IgD-negative memory B cell (primary cell): ENCODE measurements at regions not wholly inside any gene's neighbourhood (a gene's known extent, or its start where the extent isn't known, plus 50 kb on each side); places are given as distances from the start of the nearest gene placed in this dataset.

Experiments used
- H3K27ac Mint-ChIP-seq, 3 donors: one replicate each; pipeline ENCODE4 v1.8.0; 2020 to 2022; ENCODE audit warnings: mild to moderate bottlenecking in 3 of 3, mixed read lengths in 3 of 3, moderate library complexity in 1 of 3
- H3K27me3 Mint-ChIP-seq: one replicate; pipeline ENCODE4 v1.8.0; 2021; ENCODE audit warnings: mixed read lengths
- H3K36me3 Mint-ChIP-seq: one replicate; pipeline ENCODE4 v1.8.0; 2020; ENCODE audit warnings: mild to moderate bottlenecking, mixed read lengths
- H3K4me1 Mint-ChIP-seq, 3 donors: one replicate each; pipeline ENCODE4 v1.8.0; 2020 to 2022; ENCODE audit warnings: mixed read lengths in 3 of 3, mild to moderate bottlenecking in 1 of 3
- H3K4me3 Mint-ChIP-seq, 4 donors: one replicate each; pipeline ENCODE4 v1.8.0; 2020 to 2022; ENCODE audit warnings: mild to moderate bottlenecking in 4 of 4, mixed read lengths in 4 of 4, moderate library complexity in 3 of 4
- H3K9me3 Mint-ChIP-seq, 3 donors: one replicate each; pipeline ENCODE4 v1.8.0; 2020 to 2021; ENCODE audit warnings: mixed read lengths in 3 of 3, mild to moderate bottlenecking in 1 of 3

DNA sequence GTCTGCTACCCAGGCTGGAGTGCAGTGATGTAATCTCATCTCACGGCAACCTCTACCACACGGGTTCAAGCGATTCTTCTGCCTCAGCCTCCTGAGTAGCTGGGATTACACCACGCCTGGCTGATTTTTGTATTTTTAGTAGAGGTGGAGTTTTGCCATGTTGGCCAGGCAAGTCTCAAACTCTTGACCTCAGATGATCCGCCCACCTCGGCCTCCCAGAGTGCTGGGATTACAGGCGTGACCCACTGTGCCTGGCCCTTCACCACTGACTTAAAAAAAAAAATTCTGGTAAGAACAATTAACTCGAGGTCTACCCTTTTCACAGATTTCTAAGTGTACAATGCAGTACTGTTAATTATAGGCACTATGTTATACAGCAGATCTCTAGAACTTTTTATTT, 279.4 kb downstream of the PARN start:
- no peaks in the 10 kb centered on the region for H3K36me3 Mint-ChIP-seq
- H3K4me1 Mint-ChIP-seq, result peaks cover 0 to 22% (median 9%) of the 10 kb centered on the region in 3 donors

GRCh38 chr16:14350081-14350480, 279.0 kb downstream of the MRTFB start:
- Mint-ChIP-seq H3K4me3 (peak overlapping the region in 2 of 4 donors; percentile 8 to 70), H3K9me3 (peaks cover 2 to 4% (median 3%) of the 10 kb centered on the region in 3 donors), H3K4me1 (peaks cover 0 to 19% (median 8%) of the 10 kb centered on the region in 3 donors), H3K27ac (peak overlapping the region in 1 of 3 donors; percentile 57), H3K27me3 (peaks cover 1% of the 10 kb centered on the region), H3K36me3 (no peaks in the 10 kb centered on the region)

More for the DNA sequence above, 279.4 kb downstream of the PARN start:
- Mint-ChIP-seq H3K4me3 (peak overlapping the region in 2 of 4 donors; percentile 8 to 13), H3K9me3 (peaks cover 2 to 4% (median 3%) of the 10 kb centered on the region in 3 donors), H3K27me3 (peaks cover 1% of the 10 kb centered on the region), H3K27ac (peak overlapping the region in 1 of 3 donors; percentile 74)

DNA sequence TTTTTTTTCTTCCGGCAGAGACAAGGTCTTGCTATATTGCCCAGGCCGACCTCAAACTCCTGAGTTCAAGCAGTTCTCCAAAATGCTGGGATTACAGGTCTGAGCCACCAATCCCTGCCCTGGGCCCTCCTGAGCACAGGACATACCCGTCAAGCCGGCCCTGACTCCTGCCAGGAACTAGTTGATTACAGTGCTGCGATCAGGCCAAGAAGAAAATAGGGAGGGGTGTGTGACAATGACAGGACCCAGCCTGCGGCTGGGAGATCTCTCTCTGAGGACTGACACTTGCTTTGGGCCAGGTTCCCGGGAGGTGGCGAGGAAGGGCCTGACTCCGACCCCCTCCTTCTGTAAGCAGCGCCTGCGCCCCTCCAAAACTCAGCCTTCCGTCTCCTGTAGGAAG, 276.6 kb downstream of the MRTFB start:
- H3K27ac Mint-ChIP-seq, result peak overlapping the region in 1 of 3 donors; percentile 53

DNA sequence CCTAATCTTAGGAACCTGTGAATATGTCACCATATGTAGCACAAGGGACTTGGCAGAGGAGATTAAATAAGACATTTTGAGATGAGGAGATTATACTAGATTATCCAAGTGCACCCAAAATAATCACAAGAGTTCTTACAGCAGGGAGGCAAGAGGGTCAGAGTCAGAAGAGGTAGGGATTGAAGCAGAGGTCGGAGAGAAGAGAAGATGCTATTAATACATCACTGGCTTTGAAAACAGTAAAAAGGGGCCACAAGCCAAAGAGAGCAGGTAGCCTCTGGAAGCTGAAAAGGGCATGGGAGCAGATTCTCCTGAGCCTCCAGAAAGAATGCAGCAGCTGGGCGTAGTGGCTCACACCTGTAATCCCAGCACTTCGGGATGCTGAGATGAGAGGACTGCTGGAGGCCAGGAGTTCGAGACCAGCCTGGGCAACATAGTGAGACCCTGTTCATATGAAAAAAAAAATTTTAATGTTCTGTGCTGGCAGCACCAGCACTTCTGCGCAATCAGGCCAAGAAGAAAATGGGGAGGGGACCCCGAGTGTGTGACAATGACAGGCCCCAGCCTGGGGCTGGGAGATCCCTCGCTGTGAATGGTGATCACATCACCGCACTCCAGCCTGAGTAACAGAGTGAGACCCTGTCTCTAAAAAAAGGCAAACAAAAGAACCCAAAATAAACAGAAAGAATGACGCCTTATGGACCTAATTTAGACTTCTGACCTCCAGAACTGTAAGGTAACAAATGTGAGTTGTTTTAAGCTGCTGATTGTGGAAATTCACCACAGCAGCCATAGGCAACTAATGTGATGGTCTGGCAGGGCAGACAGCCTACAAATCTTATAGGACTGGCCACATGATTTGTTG, 275.4 kb downstream of the MRTFB start:
- peak overlapping the region in 1 of 4 donors; percentile 5 for H3K4me3 Mint-ChIP-seq
- H3K27ac Mint-ChIP-seq, result no peak overlapping the region
- H3K9me3 Mint-ChIP-seq, result peaks cover 2 to 19% (median 6%) of the 10 kb centered on the region in 3 donors
- H3K27me3 Mint-ChIP-seq, result peaks cover 4% of the 10 kb centered on the region
- peaks cover 0 to 10% (median 2%) of the 10 kb centered on the region in 3 donors for H3K4me1 Mint-ChIP-seq
- peaks cover 4% of the 10 kb centered on the region for H3K36me3 Mint-ChIP-seq

More for the DNA sequence above, 276.6 kb downstream of the MRTFB start:
- H3K4me1 Mint-ChIP-seq, result peaks cover 0 to 12% (median 3%) of the 10 kb centered on the region in 3 donors
- peaks cover 4% of the 10 kb centered on the region for H3K27me3 Mint-ChIP-seq
- H3K4me3 Mint-ChIP-seq, result no peak overlapping the region
- H3K9me3 Mint-ChIP-seq, result peaks cover 2 to 11% (median 5%) of the 10 kb centered on the region in 3 donors
- H3K36me3 Mint-ChIP-seq, result no peaks in the 10 kb centered on the region

DNA sequence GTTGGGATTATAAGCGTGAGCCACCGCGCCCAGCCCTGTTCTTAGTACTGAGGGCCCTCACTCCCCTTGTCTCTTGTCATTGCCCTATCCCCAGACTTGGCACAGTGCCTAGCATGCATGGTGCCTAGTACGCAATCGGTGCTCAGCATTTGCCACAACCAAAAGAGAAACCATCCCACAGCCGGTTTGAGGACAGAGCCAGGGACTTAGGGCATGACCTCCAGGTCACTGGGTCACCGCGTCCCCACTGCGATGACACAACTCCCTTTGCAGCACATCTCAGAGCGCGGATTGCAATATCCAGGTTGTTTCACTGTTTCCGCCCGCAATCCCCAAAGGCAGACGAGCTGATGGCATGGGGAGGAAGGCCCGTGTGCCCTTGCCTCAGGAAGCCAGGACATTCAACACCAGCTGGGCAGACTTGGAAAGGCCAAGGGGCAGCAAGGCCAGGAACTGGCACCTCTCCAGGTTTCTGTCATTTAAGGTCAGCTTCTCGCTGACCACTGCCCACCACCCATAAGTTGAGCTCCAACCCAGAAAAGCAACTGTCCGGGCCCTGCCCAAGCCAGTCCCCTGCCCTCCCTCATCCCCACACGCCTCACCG, 274.5 kb downstream of the MRTFB start:
- H3K36me3 Mint-ChIP-seq, result peaks cover 4% of the 10 kb centered on the region

GRCh38 chr16:14344945-14345344, 273.8 kb downstream of the MRTFB start:
- Mint-ChIP-seq H3K9me3 (peaks cover 2 to 19% (median 7%) of the 10 kb centered on the region in 3 donors), H3K4me1 (peaks cover 0 to 3% (median 0%) of the 10 kb centered on the region in 3 donors), H3K27ac (peak overlapping the region in 1 of 3 donors; percentile 73), H3K4me3 (peak overlapping the region in 1 of 4 donors; percentile 30), H3K27me3 (peaks cover 4% of the 10 kb centered on the region), H3K36me3 (peaks cover 4% of the 10 kb centered on the region)

More for the DNA sequence above, 274.5 kb downstream of the MRTFB start:
- H3K27me3 Mint-ChIP-seq, result peaks cover 4% of the 10 kb centered on the region
- H3K27ac Mint-ChIP-seq, result peak overlapping the region in 1 of 3 donors; percentile 73
- no peak overlapping the region for H3K4me3 Mint-ChIP-seq
- peaks cover 2 to 19% (median 6%) of the 10 kb centered on the region in 3 donors for H3K9me3 Mint-ChIP-seq
- H3K4me1 Mint-ChIP-seq, result peaks cover 0 to 8% (median under 1%) of the 10 kb centered on the region in 3 donors

GRCh38 chr16:14344292-14344691, 273.2 kb downstream of the MRTFB start:
- H3K36me3 Mint-ChIP-seq, result peaks cover 4% of the 10 kb centered on the region
- H3K27me3 Mint-ChIP-seq, result peaks cover 4% of the 10 kb centered on the region
- H3K27ac Mint-ChIP-seq, result no peak overlapping the region
- no peak overlapping the region for H3K4me3 Mint-ChIP-seq
- no peaks in the 10 kb centered on the region for H3K4me1 Mint-ChIP-seq
- peaks cover 2 to 19% (median 7%) of the 10 kb centered on the region in 3 donors for H3K9me3 Mint-ChIP-seq

GRCh38 chr16:14341324-14342225, 270.5 kb downstream of the MRTFB start:
- Mint-ChIP-seq H3K36me3 (peaks cover 4% of the 10 kb centered on the region), H3K4me3 (no peak overlapping the region), H3K9me3 (peaks cover 2 to 19% (median 7%) of the 10 kb centered on the region in 3 donors), H3K27me3 (peaks cover 4% of the 10 kb centered on the region), H3K27ac (no peak overlapping the region), H3K4me1 (no peaks in the 10 kb centered on the region)

DNA sequence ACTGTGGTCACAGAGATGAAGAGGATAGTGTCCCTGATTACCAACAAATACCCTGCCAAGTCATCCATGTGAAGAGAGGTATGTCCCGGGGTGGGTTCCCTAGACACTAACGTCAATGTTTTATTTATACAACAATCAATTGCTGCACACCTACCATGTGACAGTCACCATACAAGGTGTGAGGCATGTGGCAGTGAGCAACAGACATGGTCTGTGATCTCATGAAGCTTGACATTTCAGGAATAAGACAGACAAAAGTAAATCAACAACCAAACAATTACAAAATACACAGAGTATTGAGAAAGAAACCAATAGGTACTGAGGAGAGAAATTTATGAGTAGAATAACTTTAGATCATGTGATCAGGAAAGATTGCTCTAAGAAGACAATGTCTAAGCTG, 268.6 kb downstream of the MRTFB start:
- H3K27me3 Mint-ChIP-seq, result peaks cover 3% of the 10 kb centered on the region
- no peaks in the 10 kb centered on the region for H3K4me1 Mint-ChIP-seq
- no peak overlapping the region for H3K4me3 Mint-ChIP-seq
- peaks cover 2 to 15% (median 5%) of the 10 kb centered on the region in 3 donors for H3K9me3 Mint-ChIP-seq
- H3K27ac Mint-ChIP-seq, result no peak overlapping the region
- peaks cover 4% of the 10 kb centered on the region for H3K36me3 Mint-ChIP-seq

GRCh38 chr16:14338969-14339368, 267.9 kb downstream of the MRTFB start:
- Mint-ChIP-seq H3K4me1 (no peaks in the 10 kb centered on the region), H3K9me3 (peaks cover 2 to 15% (median 5%) of the 10 kb centered on the region in 3 donors), H3K4me3 (no peak overlapping the region), H3K27ac (no peak overlapping the region), H3K27me3 (no peaks in the 10 kb centered on the region), H3K36me3 (peaks cover 4% of the 10 kb centered on the region)

DNA sequence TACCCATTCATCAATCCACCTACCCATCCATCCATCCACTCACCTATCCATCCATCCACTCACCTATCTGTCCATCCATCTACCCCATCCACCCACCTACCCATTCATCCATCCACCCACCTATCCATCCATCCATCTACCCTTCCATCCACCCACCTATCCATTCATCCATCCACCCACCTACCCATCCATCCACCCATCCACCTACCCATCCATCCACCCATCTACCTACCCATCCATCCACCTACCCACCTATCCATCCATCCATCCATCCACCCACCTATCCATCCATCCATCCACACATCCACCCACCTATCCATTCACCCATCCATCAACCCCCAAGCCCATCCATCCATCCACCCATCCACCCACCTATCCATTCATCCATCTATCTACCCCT, 267.1 kb downstream of the MRTFB start:
- Mint-ChIP-seq H3K27me3 (no peaks in the 10 kb centered on the region), H3K9me3 (peaks cover 2 to 13% (median 5%) of the 10 kb centered on the region in 3 donors), H3K36me3 (peaks cover 4% of the 10 kb centered on the region), H3K4me3 (no peak overlapping the region), H3K4me1 (no peaks in the 10 kb centered on the region), H3K27ac (no peak overlapping the region)

- peaks cover 2 to 7% (median 2%) of the 10 kb centered on the region in 3 donors for H3K9me3 Mint-ChIP-seq
- H3K4me1 Mint-ChIP-seq, result no peaks in the 10 kb centered on the region
- H3K27me3 Mint-ChIP-seq, result no peaks in the 10 kb centered on the region
- no peak overlapping the region for H3K4me3 Mint-ChIP-seq
- peaks cover 4% of the 10 kb centered on the region for H3K36me3 Mint-ChIP-seq
- no peak overlapping the region for H3K27ac Mint-ChIP-seq
These were observed 266.4 kb downstream of the MRTFB start for GRCh38 chr16:14337303-14338191.

GRCh38 chr16:14335297-14335696, 264.2 kb downstream of the MRTFB start:
- Mint-ChIP-seq H3K4me3 (no peak overlapping the region), H3K9me3 (peaks cover 0 to 2% (median 2%) of the 10 kb centered on the region in 3 donors), H3K27ac (no peak overlapping the region), H3K4me1 (no peaks in the 10 kb centered on the region), H3K36me3 (peaks cover 2% of the 10 kb centered on the region), H3K27me3 (no peaks in the 10 kb centered on the region)
